ENCODE measurements at regions not wholly inside any gene's neighbourhood (a gene's known extent, or its start where the extent isn't known, plus 50 kb on each side); places are given as distances from the start of the nearest gene placed in this dataset.

DNA sequence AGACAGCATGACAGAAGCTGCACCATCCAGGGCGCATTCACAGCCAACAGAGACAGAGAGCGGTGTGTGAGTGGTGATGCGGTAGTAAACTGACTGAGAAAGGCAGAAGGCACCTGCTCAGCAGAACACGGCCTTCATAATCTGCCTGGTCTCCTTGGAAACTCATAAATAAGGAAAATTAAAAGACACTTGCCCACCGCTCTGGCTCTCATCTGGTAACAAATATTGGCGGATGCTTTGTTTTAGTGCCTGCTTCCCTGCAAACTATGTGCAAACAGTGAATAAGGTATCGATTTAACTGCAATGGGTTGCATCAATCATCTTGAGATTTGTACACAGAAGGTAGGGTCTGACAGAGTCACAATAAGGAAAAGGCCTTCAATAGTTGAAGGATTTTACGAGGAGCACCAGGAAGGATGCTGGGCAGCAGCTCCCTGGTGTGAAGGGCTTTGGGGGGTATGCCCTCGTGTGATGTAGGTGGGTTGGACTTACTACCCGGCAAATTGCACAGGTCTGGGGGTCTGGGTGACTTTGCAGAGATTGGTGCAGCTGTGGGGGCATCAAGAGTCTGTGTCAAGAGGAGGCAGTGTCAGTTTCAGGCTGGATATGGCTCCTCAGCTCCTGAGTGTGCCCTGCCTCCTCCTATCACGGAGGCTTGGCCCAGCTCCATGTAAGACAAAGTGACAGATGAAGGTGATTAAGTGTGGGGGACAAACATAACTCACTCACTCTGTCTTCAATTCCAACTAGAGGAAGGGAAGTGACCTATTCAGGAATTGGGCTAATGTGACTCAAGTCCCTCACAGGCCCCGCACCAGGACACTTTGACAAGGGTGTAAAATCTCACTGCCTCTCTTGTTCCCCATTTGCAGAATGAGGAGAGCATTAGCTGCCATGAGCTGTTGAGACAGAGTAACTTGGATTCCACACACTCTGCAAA, 166.7 kb downstream of the ICE1 start:
- no peak for DNase-seq (ENCODE audit: low read depth, low spot score)
- POLR2A ChIA-PET: no interaction called here
- H4K20me1 ChIP-seq (replicated peaks; ENCODE audit: control insufficient read depth, extremely low read depth, insufficient read depth, low read length): no peaks in the 10 kb centered on the region
- no peak overlapping the region for H3K9ac ChIP-seq (replicated peaks; ENCODE audit: extremely low read depth, insufficient read depth, low read length)
- TF ChIP-seq, protein P1, sequence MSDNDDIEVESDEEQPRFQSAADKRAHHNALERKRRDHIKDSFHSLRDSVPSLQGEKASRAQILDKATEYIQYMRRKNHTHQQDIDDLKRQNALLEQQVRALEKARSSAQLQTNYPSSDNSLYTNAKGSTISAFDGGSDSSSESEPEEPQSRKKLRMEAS (IDR thresholded peaks at IDR 0.05; ENCODE audit: insufficient read depth, insufficient read length): no peak
- no peak for TF ChIP-seq GATA2 (IDR thresholded peaks at IDR 0.05; ENCODE audit: insufficient read depth, insufficient read length, low read depth, low read length)
- TF ChIP-seq EZH2 (IDR thresholded peaks at IDR 0.05; ENCODE audit: borderline replicate concordance, low read depth, low read length, severe bottlenecking): no peak
- no peak for TF ChIP-seq JUN (IDR thresholded peaks at IDR 0.05; ENCODE audit: borderline replicate concordance, insufficient read depth, insufficient read length, low read depth)
- TF ChIP-seq FOS (IDR thresholded peaks at IDR 0.05; ENCODE audit: borderline replicate concordance, insufficient read depth, low read length): no peak
- no peak for TF ChIP-seq POLR2AphosphoS5 (IDR thresholded peaks at IDR 0.05; ENCODE audit: insufficient read depth, low read depth, low read length)
- TF ChIP-seq, protein P2, sequence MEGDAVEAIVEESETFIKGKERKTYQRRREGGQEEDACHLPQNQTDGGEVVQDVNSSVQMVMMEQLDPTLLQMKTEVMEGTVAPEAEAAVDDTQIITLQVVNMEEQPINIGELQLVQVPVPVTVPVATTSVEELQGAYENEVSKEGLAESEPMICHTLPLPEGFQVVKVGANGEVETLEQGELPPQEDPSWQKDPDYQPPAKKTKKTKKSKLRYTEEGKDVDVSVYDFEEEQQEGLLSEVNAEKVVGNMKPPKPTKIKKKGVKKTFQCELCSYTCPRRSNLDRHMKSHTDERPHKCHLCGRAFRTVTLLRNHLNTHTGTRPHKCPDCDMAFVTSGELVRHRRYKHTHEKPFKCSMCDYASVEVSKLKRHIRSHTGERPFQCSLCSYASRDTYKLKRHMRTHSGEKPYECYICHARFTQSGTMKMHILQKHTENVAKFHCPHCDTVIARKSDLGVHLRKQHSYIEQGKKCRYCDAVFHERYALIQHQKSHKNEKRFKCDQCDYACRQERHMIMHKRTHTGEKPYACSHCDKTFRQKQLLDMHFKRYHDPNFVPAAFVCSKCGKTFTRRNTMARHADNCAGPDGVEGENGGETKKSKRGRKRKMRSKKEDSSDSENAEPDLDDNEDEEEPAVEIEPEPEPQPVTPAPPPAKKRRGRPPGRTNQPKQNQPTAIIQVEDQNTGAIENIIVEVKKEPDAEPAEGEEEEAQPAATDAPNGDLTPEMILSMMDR (IDR thresholded peaks at IDR 0.05; ENCODE audit: extremely low read depth in 1 of 2, insufficient read depth in 1 of 2, low read depth in 1 of 2, low read length in 2 of 2): no peak
- H3K4me2 ChIP-seq (ENCODE audit: insufficient read depth, low read length): no peak overlapping the region
- no peak overlapping the region for H2AFZ ChIP-seq (ENCODE audit: low read depth, low read length)
- H3K36me3 ChIP-seq (ENCODE audit: control insufficient read depth in 2 of 2, extremely low read depth in 1 of 2, insufficient read depth in 2 of 2, low read length in 2 of 2): no peaks in the 10 kb centered on the region
- H3K27ac ChIP-seq (ENCODE audit: insufficient read depth, low read depth, low read length): no peak overlapping the region
- H3K27me3 ChIP-seq (ENCODE audit: control insufficient read depth in 2 of 2, insufficient read depth in 2 of 2, low read length in 2 of 2): no peaks in the 10 kb centered on the region
- no peak for FAIRE-seq
- H3K4me3 ChIP-seq (replicated peaks in 1 of 3; ENCODE audit: insufficient read depth in 1 of 3, low read depth in 1 of 3, low read length in 3 of 3): no peak overlapping the region
- no peaks in the 10 kb centered on the region for H3K4me1 ChIP-seq (ENCODE audit: control insufficient read depth, extremely low read depth, insufficient read depth, low read length)
- intact Hi-C loops (cut with micrococcal nuclease): no loop called here
- BruUV-seq (replicated peaks): no TSS peak
- no peaks in the 10 kb centered on the region for H3K9me3 ChIP-seq (replicated peaks; ENCODE audit: control insufficient read depth, insufficient read depth, low read length)
- dilution Hi-C loops (cut with MboI; ENCODE audit: extremely low pct_ligation_motif_present, low sequenced_read_pairs): no loop called here
- CTCF ChIA-PET: no interaction called here
- H3K79me2 ChIP-seq (ENCODE audit: control insufficient read depth, insufficient read depth, low read length): no peaks in the 10 kb centered on the region
- H3K9me1 ChIP-seq (replicated peaks; ENCODE audit: control insufficient read depth, extremely low read depth, insufficient read depth, low read length): no peaks in the 10 kb centered on the region
